Upper lobe of left lung (tissue), 6 donors: ENCODE measurements at regions not wholly inside any gene's neighbourhood (a gene's known extent, or its start where the extent isn't known, plus 50 kb on each side); places are given as distances from the start of the nearest gene placed in this dataset.

Experiments used
- ATAC-seq, 2 donors: fragments of 200-7000 bp; cut with Tn5 transposase; one replicate each; pipeline ENCODE4 v1.9.1; 2022; ENCODE audit warnings: mild to moderate bottlenecking in 2 of 2, moderate library complexity in 2 of 2; ENCODE audit not compliant: low FRiP score in 2 of 2
- DNase-seq, 2 donors: peaks; one replicate each; pipeline ENCODE4 v3.0.0-alpha.2; 2019 to 2020
- H3K27ac ChIP-seq, 4 donors: fragments of 200-600 bp; sonication (generic); one replicate each; pipeline ENCODE4 v1.5.1; 2016 to 2019
- H3K27me3 ChIP-seq, 4 donors: fragments of 200-600 bp; sonication (generic); one replicate each; pipeline ENCODE4 v1.5.1; 2017 to 2019
- H3K36me3 ChIP-seq, 4 donors: fragments of 200-600 bp; sonication (generic); one replicate each; pipeline ENCODE4 v1.5.1; 2016 to 2019
- H3K4me1 ChIP-seq, 4 donors: fragments of 200-600 bp; sonication (generic); one replicate each; pipeline ENCODE4 v1.5.1; 2018 to 2019
- H3K4me3 ChIP-seq, 4 donors: fragments of 200-600 bp; sonication (generic); one replicate each; pipeline ENCODE4 v1.5.1; 2017 to 2019; ENCODE audit warnings: mild to moderate bottlenecking in 2 of 4, moderate library complexity in 1 of 4
- H3K9me3 ChIP-seq, 4 donors: fragments of 200-600 bp; sonication (generic); one replicate each; pipeline ENCODE4 v1.5.1; 2018 to 2019
- CTCF ChIP-seq, 6 experiments: fragments of 450-650 bp in 4 of 6; fragments of 200-600 bp in 2 of 6; sonication (generic) in 2 of 6; IDR thresholded peaks; one replicate each; pipeline ENCODE4 v1.5.1; 2016 to 2019; ENCODE audit warnings: antibody characterized with exemption in 6 of 6
- EP300 ChIP-seq, 4 donors: sonication (generic); formaldehyde crosslinking; IDR thresholded peaks; one replicate each; pipeline ENCODE4 v1.5.1; 2017; ENCODE audit warnings: antibody characterized with exemption in 4 of 4, control low read depth in 2 of 4
- POLR2A ChIP-seq, 4 donors: fragments of 450-650 bp; IDR thresholded peaks; one replicate each; pipeline ENCODE4 v1.5.1; 2016 to 2017; ENCODE audit warnings: antibody characterized with exemption in 4 of 4, mild to moderate bottlenecking in 2 of 4
- POLR2AphosphoS5 ChIP-seq, 2 donors: sonication (generic); formaldehyde crosslinking; IDR thresholded peaks; one replicate each; pipeline ENCODE4 v1.5.1; 2017; ENCODE audit warnings: antibody characterized with exemption in 2 of 2
- WGBS, 2 donors: methylation state at CpG; one replicate each; pipeline ENCODE4 v1.1.5; 2017 to 2018; 5-methylcytosine and 5-hydroxymethylcytosine counted together
- donor health status: DM: no; HTN: no; CAD: no; lungs with moderate emphysema.
- donor health status: DM: no; HTN: yes; CAD: no; lungs with severe emphysema.

- DNase-seq (no peak), ATAC-seq (no peak)
- Histone ChIP-seq H3K36me3 (no peaks in the 10 kb centered on the region), H3K4me1 (no peaks in the 10 kb centered on the region), H3K27me3 (no peaks in the 10 kb centered on the region), H3K27ac (no peak overlapping the region), H3K4me3 (no peak overlapping the region), H3K9me3 (no peaks in the 10 kb centered on the region)
- TF ChIP-seq POLR2AphosphoS5 (IDR thresholded peaks at IDR 0.05) (no peak), POLR2A (IDR thresholded peaks at IDR 0.05) (no peak), EP300 (IDR thresholded peaks at IDR 0.05) (no peak), CTCF (IDR thresholded peaks at IDR 0.05) (no peak)
- 88 to 94% methylated on average over 5 of the region's 5 CpGs for WGBS, 2 donors
Observed at GRCh38 chr7:106397994-106398393, 113.2 kb upstream of the NAMPT start.

- ATAC-seq (no peak), DNase-seq (no peak)
- H3K36me3 ChIP-seq, result no peaks in the 10 kb centered on the region
- no peak overlapping the region for H3K4me3 ChIP-seq
- H3K9me3 ChIP-seq, result no peaks in the 10 kb centered on the region
- H3K4me1 ChIP-seq, result no peaks in the 10 kb centered on the region
- H3K27ac ChIP-seq, result no peak overlapping the region
- TF ChIP-seq POLR2AphosphoS5 (IDR thresholded peaks at IDR 0.05) (no peak), CTCF (IDR thresholded peaks at IDR 0.05) (no peak), POLR2A (IDR thresholded peaks at IDR 0.05) (no peak), EP300 (IDR thresholded peaks at IDR 0.05) (no peak)
- no peaks in the 10 kb centered on the region for H3K27me3 ChIP-seq
Observed at GRCh38 chr7:106394526-106394925, 109.7 kb upstream of the NAMPT start.

GRCh38 chr7:106393564-106394251 is 108.9 kb upstream of the NAMPT start:
- 69 to 75% methylated on average over 6 of the region's 6 CpGs for WGBS, 2 donors
- Histone ChIP-seq H3K4me3 (no peak overlapping the region), H3K9me3 (no peaks in the 10 kb centered on the region), H3K27me3 (no peaks in the 10 kb centered on the region), H3K4me1 (no peaks in the 10 kb centered on the region), H3K36me3 (no peaks in the 10 kb centered on the region), H3K27ac (no peak overlapping the region)
- ATAC-seq (no peak), DNase-seq (no peak)
- no peak for TF ChIP-seq POLR2A (IDR thresholded peaks at IDR 0.05)
- no peak for TF ChIP-seq EP300 (IDR thresholded peaks at IDR 0.05)
- no peak for TF ChIP-seq CTCF (IDR thresholded peaks at IDR 0.05)
- no peak for TF ChIP-seq POLR2AphosphoS5 (IDR thresholded peaks at IDR 0.05)

- Histone ChIP-seq H3K4me3 (no peak overlapping the region), H3K4me1 (no peaks in the 10 kb centered on the region), H3K9me3 (no peaks in the 10 kb centered on the region), H3K36me3 (no peaks in the 10 kb centered on the region), H3K27ac (no peak overlapping the region), H3K27me3 (no peaks in the 10 kb centered on the region)
- 76 to 89% methylated on average over 2 of the region's 2 CpGs for WGBS, 2 donors
- TF ChIP-seq CTCF (IDR thresholded peaks at IDR 0.05), result no peak
- TF ChIP-seq POLR2A (IDR thresholded peaks at IDR 0.05), result no peak
- no peak for TF ChIP-seq POLR2AphosphoS5 (IDR thresholded peaks at IDR 0.05)
- no peak for TF ChIP-seq EP300 (IDR thresholded peaks at IDR 0.05)
- ATAC-seq (no peak), DNase-seq (no peak)
Observed at GRCh38 chr7:106392590-106392989, 107.8 kb upstream of the NAMPT start.

GRCh38 chr7:106392144-106392543 is 107.4 kb upstream of the NAMPT start:
- ATAC-seq (no peak), DNase-seq (no peak)
- 90 to 97% methylated on average over 4 of the region's 4 CpGs for WGBS, 2 donors
- H3K27me3 ChIP-seq, result no peaks in the 10 kb centered on the region
- TF ChIP-seq CTCF (IDR thresholded peaks at IDR 0.05), result no peak
- TF ChIP-seq POLR2A (IDR thresholded peaks at IDR 0.05), result no peak
- no peak for TF ChIP-seq POLR2AphosphoS5 (IDR thresholded peaks at IDR 0.05)
- TF ChIP-seq EP300 (IDR thresholded peaks at IDR 0.05), result no peak
- no peaks in the 10 kb centered on the region for H3K36me3 ChIP-seq
- H3K4me1 ChIP-seq, result no peaks in the 10 kb centered on the region
- H3K4me3 ChIP-seq, result no peak overlapping the region
- H3K27ac ChIP-seq, result no peak overlapping the region
- H3K9me3 ChIP-seq, result no peaks in the 10 kb centered on the region
